OCI-LY3 (cell line): ENCODE measurements at regions not wholly inside any gene's neighbourhood (a gene's known extent, or its start where the extent isn't known, plus 50 kb on each side); places are given as distances from the start of the nearest gene placed in this dataset.

Experiments used
- H2AFZ ChIP-seq: fragments of 200-600, 300-600 bp; shearing (Covaris generic); 2 replicates; pipeline ENCODE4 v1.6.0; 2014; ENCODE audit warnings: antibody characterized with exemption, low read depth, low read length
- H3K27ac ChIP-seq: fragments of 200-600, 300-600 bp; sonication (generic); 2 replicates; pipeline ENCODE4 v1.5.1; 2014; ENCODE audit warnings: mild to moderate bottlenecking, low read length, moderate library complexity, mixed read lengths
- H3K27me3 ChIP-seq: fragments of 200-600, 300-600 bp; sonication (generic); 2 replicates; pipeline ENCODE4 v1.6.1; 2014; ENCODE audit warnings: low read depth, low read length, mixed read lengths
- H3K36me3 ChIP-seq: fragments of 200-600, 300-600 bp; sonication (generic); replicated peaks from 2 replicates; pipeline ENCODE3; 2014; ENCODE audit warnings: low read depth, low read length, mixed read lengths
- H3K4me1 ChIP-seq: fragments of 300-600, 200-600 bp; sonication (generic); 2 replicates; pipeline ENCODE4 v1.6.1; 2014; ENCODE audit warnings: low read length, mixed read lengths
- H3K4me2 ChIP-seq: fragments of 200-600, 300-600 bp; sonication (generic); 2 replicates; pipeline ENCODE4 v1.6.1; 2014; ENCODE audit warnings: low read length, mixed read lengths
- H3K4me3 ChIP-seq: fragments of 300-600, 200-600 bp; sonication (generic); 2 replicates; pipeline ENCODE4 v1.5.1; 2014; ENCODE audit warnings: antibody characterized with exemption, mild to moderate bottlenecking, low read length, moderate library complexity
- H3K79me2 ChIP-seq: fragments of 300-600, 200-600 bp; shearing (Covaris generic); 2 replicates; pipeline ENCODE4 v1.6.1; 2014; ENCODE audit warnings: mild to moderate bottlenecking, low read length, mixed read lengths
- H3K9ac ChIP-seq: fragments of 300-600, 200-600 bp; shearing (Covaris generic); 2 replicates; pipeline ENCODE4 v1.6.0; 2014; ENCODE audit warnings: mild to moderate bottlenecking, low read length, moderate library complexity
- H3K9me3 ChIP-seq: fragments of 200-600, 300-600 bp; shearing (Covaris generic); 2 replicates; pipeline ENCODE4 v1.6.1; 2014; ENCODE audit warnings: low read length, mixed read lengths; ENCODE audit not compliant: insufficient read depth
- H4K20me1 ChIP-seq: fragments of 200-600, 300-600 bp; sonication (generic); 2 replicates; pipeline ENCODE4 v1.6.1; 2016; ENCODE audit warnings: low read length, mixed read lengths; ENCODE audit not compliant: insufficient read depth
- CTCF ChIP-seq: fragments of 200-600, 300-600 bp; sonication (generic); IDR thresholded peaks from 2 replicates; pipeline ENCODE4 v1.5.1; 2014; ENCODE audit warnings: antibody characterized with exemption, low read length, low read depth
- EZH2phosphoT487 ChIP-seq: fragments of 200-600 bp; shearing (Covaris generic); IDR thresholded peaks from 2 replicates; pipeline ENCODE4 v1.6.1; 2018; ENCODE audit warnings: antibody characterized with exemption, mixed run types, low read depth

GRCh38 chr7:91653286-91653685 is 227.2 kb downstream of the MTERF1 start:
- no peak overlapping the region for H2AFZ ChIP-seq
- H3K9ac ChIP-seq: no peak overlapping the region
- no peak for TF ChIP-seq EZH2phosphoT487
- no peak for TF ChIP-seq CTCF
- no peaks in the 10 kb centered on the region for H3K36me3 ChIP-seq
- H3K9me3 ChIP-seq: no peaks in the 10 kb centered on the region
- H3K4me3 ChIP-seq: no peak overlapping the region
- H3K27me3 ChIP-seq: peaks cover 15% of the 10 kb centered on the region
- H3K4me1 ChIP-seq: no peaks in the 10 kb centered on the region
- H4K20me1 ChIP-seq: no peaks in the 10 kb centered on the region
- no peak overlapping the region for H3K27ac ChIP-seq
- H3K79me2 ChIP-seq: no peaks in the 10 kb centered on the region
- no peak overlapping the region for H3K4me2 ChIP-seq

DNA sequence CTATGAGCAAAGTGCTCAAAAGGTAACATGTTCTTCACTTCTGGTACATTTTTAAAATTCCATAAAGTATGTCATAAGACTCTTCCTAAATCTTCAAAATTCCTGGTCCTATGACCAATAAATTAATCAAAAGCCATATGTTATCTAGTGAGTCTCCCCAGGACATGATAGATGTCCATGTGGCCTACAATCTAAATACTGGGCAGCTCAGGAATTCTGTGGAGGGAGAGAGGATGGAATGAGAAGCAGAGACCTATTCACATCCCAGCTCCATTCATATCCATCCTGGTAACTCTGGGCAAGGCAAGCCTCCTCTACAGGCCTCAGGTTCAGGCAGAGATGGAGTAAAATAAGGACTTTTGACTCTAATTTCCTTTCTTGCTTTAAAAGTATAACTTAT is 224.8 kb downstream of the MTERF1 start:
- no peaks in the 10 kb centered on the region for H4K20me1 ChIP-seq
- H3K4me3 ChIP-seq: no peak overlapping the region
- H3K9ac ChIP-seq: no peak overlapping the region
- peaks cover 13% of the 10 kb centered on the region for H3K27me3 ChIP-seq
- no peaks in the 10 kb centered on the region for H3K4me1 ChIP-seq
- no peaks in the 10 kb centered on the region for H3K9me3 ChIP-seq
- H3K27ac ChIP-seq: no peak overlapping the region
- H3K36me3 ChIP-seq: no peaks in the 10 kb centered on the region
- TF ChIP-seq CTCF: no peak
- no peak for TF ChIP-seq EZH2phosphoT487
- no peak overlapping the region for H2AFZ ChIP-seq
- H3K4me2 ChIP-seq: no peak overlapping the region
- H3K79me2 ChIP-seq: no peaks in the 10 kb centered on the region

- Histone ChIP-seq H3K4me3 (no peak overlapping the region), H3K9ac (no peak overlapping the region), H3K9me3 (no peaks in the 10 kb centered on the region), H4K20me1 (no peaks in the 10 kb centered on the region), H3K4me1 (peaks cover 4% of the 10 kb centered on the region; the same call in 1 of the 2 replicates), H2AFZ (no peak overlapping the region), H3K27me3 (peaks cover 4% of the 10 kb centered on the region; the same call in 1 of the 2 replicates), H3K36me3 (no peaks in the 10 kb centered on the region), H3K79me2 (no peaks in the 10 kb centered on the region), H3K4me2 (no peak overlapping the region), H3K27ac (no peak overlapping the region)
- TF ChIP-seq EZH2phosphoT487 (no peak), CTCF (no peak)
These were observed 223.7 kb downstream of the MTERF1 start for GRCh38 chr7:91656541-91657482.

GRCh38 chr7:91657483-91658071 is 222.9 kb downstream of the MTERF1 start:
- Histone ChIP-seq H2AFZ (no peak overlapping the region), H3K27ac (no peak overlapping the region), H3K36me3 (no peaks in the 10 kb centered on the region), H4K20me1 (no peaks in the 10 kb centered on the region), H3K4me2 (no peak overlapping the region), H3K9ac (no peak overlapping the region), H3K79me2 (no peaks in the 10 kb centered on the region), H3K4me1 (peaks cover 4% of the 10 kb centered on the region; the same call in 1 of the 2 replicates), H3K27me3 (peaks cover 3% of the 10 kb centered on the region; the same call in 1 of the 2 replicates), H3K9me3 (no peaks in the 10 kb centered on the region), H3K4me3 (no peak overlapping the region)
- TF ChIP-seq CTCF: no peak
- no peak for TF ChIP-seq EZH2phosphoT487
